Renal cortex interstitium (tissue), 11 donors: ENCODE measurements at regions not wholly inside any gene's neighbourhood (a gene's known extent, or its start where the extent isn't known, plus 50 kb on each side); places are given as distances from the start of the nearest gene placed in this dataset.
"Not testable (repeated sequence)": the region's sequence is repeated elsewhere in the genome, so short reads cannot be mapped to it uniquely, and the experiment has no call there.

Experiments
- DNase-seq, 11 donors: peaks; one replicate each; pipeline ENCODE4 v3.0.0-alpha.2; 2013; ENCODE audit warnings: low read depth in 9 of 11, low spot score in 4 of 11; ENCODE audit errors: extremely low read depth in 1 of 11

DNA sequence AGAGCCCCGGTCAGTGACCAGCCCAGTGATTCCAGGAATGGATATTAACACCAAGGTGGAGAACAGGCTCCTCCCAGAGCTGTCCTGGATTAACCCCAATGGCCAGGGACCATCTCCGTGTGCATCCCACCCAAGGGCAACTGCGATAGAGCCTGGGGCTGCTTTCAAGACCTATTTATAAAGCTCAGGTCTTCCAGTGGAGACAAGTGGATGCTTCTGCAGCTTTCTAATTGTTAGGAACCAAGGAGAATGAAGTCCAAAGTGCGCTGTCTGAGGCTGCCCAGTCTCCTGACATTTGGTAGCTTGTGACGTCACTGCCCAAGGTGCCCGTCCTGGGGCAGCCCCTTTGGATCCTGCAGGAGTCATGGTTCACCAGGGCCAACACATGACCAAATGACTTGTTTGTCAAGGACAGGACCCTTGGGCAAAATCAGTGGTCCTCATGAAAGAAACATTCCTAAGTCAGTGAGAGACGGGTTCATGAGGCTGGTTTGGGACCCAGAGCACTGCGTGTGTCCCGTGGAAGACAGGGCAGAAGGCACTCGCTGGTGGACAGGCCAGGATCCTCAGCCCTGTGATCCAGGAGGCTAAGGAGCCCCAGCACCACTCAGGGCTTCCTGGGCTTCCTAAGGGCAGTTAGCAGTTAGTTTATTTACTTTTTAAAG lies 174.9 kb downstream of the ANKRD60 start:
- no peak for DNase-seq

GRCh38 chr20:58051367-58051766 lies 177.1 kb downstream of the ANKRD60 start:
- no peak for DNase-seq

DNA sequence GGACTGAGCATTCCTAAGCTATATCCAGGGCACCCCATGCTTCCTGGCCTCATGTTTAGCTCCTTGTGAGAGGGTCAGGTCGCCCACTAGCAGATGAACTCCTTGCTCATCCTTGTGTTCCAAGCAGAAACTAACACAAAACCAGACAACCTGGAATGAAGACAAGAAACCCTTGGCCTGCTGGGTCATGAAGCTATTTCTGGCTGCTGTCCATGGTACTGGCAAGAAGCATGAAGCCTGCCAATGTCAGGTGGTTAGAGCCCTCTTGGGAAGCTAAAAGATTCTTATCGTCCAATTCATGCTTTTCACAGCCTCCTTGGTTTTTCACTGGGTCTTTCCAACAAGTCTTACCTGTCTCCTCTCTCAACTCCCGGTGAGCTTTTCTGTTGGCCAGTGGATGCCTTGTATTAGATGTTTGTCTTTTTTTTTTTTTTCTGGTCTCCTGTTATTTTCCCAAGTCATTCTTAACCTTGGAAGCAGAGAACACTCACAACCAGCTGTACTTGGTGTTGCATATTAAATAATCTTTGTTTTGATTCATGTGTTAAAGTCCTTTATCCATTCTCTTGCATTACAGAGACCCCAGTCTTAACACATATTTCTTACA lies 180.3 kb downstream of the ANKRD60 start:
- peak; percentile 15 to 69 (median 53) for DNase-seq

DNA sequence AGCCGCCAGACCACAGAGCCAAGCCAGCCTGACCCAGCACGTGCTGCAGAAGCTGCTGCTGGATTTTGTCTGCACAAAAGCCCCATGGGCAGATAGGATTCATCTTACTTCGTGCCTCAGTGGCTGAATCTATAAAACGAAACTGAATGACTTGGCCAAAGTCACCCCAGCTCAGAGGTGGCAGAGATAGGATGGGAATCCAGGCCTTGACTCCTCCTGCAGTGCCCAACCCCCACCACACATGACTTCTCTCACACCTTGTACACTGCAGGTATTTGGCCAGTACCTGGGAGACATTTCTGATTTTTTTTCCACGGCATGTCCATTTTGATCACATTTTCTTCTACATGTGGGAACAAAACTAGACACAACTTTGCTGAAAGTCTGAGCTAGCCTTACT lies 182.1 kb downstream of the ANKRD60 start:
- DNase-seq: no peak

- no peak for DNase-seq
Measured at GRCh38 chr20:58045579-58045978, 182.9 kb downstream of the ANKRD60 start.

DNA sequence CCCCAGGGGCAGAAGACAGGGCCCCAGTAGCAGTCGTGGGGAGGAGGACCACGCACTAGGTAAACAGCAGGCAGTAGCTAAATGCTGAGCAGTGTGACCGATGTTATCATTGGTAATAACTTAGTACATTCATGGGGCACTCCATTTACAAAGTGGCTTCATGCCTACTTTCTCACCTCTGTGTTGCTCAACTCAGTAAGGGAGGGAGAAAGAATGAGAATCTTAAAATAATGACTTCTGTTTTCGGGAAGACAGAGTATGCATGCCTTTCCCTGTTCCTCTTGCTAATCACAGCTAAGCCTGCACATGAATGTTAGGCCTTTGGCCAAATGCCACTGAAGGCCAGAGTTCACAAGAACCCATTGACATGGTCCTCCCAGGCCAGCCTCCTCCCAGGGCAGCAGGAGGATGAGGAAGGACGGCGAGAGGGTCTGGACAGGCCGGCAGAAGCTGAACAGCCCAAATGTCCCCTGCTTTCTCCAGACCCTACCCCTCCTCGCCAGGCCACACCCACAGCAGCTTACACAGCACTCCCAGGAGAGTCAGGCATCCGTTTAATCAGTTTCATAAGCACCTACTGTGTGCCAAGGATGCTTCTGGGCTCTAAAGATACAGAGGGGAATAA lies 183.4 kb downstream of the ANKRD60 start:
- DNase-seq: no peak

- DNase-seq: no peak
Measured at GRCh38 chr20:58044286-58044685, 184.2 kb downstream of the ANKRD60 start.

GRCh38 chr20:58043236-58044140 lies 185.0 kb downstream of the ANKRD60 start:
- DNase-seq: no peak

DNA sequence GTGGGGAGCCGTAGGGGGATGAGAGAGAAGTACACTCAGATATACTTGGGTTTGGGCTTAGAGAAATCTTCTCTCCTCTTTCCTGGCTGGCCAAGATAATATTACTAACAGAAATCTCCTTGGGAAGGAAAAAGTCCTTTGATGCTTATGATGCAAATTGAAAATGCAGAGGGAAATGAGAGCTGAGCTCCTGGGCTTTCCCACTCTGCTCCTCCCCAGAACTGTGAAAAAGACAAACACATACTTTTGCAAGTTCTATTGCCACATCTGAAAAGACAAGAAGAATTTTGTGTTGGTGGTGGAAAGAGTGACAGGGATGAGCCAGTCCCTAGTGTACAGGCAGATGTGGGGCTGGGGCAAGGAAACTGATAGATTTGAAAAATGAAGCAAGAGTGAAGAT lies 185.9 kb downstream of the ANKRD60 start:
- no peak for DNase-seq

DNA sequence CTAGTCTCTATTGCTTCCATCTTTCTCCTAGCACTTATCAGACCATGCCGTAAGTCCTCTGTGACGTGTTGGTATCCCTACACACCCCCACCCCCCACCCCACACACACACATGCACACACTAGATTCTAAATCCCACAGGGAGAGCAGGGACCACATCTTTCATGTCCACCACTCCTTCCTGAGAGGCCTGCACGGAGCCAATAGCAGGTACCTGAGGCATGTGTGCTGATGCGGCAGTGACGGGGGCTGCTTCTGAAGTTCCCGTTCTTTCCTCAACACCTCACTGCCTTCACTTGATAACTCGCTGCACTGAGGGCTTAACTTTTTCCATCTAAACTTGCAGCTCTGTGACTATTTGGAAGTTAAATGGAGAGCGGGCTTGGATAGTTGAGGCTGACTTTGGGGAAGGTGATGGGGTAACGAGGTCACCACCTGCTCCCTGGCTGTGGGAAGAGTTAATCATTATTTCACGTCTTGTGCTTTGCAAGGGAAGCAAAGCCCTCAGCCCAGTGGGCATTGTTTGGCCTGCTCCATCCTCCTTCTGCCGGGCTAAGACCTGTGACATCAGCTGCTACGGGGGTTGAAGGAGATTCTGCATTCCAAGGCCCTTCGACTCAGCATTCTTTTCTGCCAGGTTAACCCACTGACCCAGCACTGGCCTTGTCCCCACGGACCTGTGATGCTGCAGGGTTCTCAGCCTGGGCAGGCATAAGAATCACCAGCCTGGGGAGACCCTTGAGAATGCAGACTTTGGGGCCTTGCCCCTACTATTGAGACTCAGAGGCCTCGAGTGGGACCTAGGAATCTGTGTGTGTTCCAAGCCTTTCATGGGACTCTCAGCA lies 187.8 kb downstream of the ANKRD60 start:
- no peak for DNase-seq

DNA sequence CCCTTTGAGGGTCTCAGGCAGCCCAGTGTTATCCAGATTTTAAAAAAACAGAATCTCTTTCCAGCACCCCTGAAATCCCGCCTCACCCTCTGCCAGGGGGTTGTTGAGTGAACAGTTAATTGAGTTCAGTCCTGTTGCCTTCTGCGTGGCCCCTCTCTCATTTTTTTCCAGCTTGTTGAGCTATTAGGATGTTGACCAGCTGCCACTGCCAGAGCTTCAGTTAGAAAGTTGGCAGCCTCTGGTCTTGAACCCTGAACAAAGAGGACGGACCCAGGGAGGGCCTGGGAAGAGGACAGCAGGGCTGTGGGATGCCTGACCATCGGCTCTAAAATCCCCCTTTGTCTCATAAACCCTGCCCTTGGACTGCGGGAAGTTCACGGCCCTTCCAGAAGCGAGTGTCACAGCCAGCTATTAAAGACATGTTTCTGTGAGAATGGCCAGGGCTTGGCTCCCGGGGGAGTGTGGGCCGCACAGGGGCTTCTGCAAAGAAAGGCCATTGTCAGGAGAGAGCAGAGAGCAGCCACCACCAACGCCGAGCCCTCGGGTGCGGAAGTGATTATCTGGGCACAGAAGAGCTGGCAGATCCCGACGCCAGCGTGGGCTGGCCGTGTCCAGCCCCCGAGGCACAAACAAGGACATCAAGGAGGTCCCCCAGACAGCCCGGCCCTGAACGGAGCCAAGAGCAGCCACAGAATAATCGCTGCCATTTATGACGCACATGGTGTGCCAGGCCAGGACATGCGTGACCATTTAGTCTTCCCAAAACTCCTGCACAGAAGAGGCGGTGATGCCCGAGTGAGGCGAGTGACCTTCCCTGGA lies 189.0 kb downstream of the ANKRD60 start:
- no peak for DNase-seq

DNA sequence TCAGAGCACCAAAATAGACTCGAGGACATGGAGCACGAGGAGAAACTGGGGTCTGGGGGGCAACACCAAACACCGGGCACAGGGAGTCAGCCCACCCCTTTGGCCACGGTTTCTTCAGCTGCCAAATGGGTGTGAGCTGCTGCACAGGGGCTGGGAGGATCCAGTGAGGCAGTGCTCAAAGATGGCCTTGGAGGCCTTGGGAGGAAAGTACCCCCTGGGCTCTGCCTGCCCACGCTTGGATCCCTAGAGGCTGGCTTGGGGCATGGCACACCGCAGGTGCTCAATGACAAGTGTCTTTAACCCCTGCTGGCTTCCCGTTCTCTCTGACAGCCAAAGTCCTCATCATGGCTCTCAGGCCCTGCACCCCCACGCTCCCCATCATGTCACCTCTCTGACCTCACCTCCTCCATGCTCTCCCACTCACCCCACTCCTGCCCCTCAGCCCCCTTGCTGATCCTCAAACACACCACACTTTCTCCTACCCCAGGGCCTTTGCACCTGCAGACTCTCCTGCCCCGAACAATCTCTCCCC lies 190.3 kb downstream of the ANKRD60 start:
- DNase-seq: no peak

GRCh38 chr20:58037631-58038030 lies 190.8 kb downstream of the ANKRD60 start:
- DNase-seq: no peak

DNA sequence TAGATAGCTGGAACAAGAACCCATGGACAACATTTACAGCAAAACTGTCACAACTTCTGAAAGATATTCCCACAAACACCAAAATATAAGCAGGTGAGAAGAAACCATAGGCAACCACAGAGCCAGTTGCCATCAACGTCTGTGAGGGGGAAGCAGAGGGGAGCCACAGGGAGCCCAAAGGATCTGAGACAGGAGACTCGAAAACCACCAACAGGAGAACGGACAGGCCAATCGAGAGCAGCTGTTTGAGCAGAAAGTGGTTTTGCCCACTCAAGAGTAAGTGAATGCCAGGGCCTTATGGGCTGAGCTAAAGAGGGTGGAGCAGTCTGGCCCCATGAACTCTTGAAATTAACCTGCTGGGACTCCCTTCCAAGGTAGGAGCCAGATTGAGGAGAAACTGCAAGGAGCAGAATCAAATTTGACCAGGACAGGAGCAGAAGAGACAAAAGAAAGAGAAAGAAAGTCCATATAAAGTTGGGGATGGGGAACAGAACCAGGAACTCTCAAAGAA lies 195.4 kb downstream of the ANKRD60 start:
- DNase-seq: no peak

GRCh38 chr20:58032599-58032998 lies 195.9 kb downstream of the ANKRD60 start:
- no peak for DNase-seq

DNA sequence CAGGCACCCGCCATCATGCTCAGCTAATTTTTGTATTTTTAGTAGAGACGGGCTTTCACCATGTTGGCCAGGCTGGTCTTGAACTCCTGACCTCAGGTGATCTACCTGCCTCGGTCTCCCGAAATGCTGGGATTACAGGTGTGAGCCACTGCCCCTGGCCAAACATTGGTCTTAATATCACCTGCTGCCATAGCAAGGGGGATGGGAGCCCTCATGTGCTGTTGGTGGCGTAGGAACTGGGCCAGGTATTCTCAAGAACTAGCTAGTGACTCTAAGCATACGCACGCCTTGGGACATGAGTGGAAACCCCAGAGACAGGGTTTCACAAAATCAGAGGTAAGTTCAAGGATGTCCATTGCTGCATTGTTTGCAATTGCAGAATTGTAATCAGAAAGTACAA lies 197.1 kb downstream of the ANKRD60 start:
- DNase-seq: not testable (repeated sequence)

DNA sequence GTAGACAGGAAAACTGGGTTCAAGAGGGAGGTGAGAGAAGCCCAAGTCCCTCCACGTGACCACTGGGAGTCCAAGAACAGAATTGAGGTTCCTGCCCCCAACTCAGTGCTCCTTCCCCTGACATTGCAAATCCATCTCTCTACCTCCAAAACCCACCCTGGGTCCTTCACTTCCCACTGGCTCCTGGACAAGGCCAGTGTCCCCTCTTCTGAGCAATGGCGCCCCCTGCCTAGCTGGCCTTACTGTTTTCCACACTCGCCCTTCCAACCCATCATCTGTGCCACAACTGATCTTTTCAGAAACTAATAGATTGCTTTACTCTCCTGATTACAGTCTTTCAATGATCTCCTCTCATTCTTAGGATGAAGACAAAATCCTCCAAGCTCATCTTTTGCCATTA lies 200.3 kb downstream of the ANKRD60 start:
- DNase-seq: no peak

- no peak for DNase-seq
Measured at GRCh38 chr20:58026361-58026760, 202.1 kb downstream of the ANKRD60 start.
